Hematopoietic multipotent progenitor cell treated with erythropoietin and hydrocortisone succinate and interleukin-3 and kit ligand, for 8 days (in vitro differentiated cells): ENCODE measurements at regions not wholly inside any gene's neighbourhood (a gene's known extent, or its start where the extent isn't known, plus 50 kb on each side); places are given as distances from the start of the nearest gene placed in this dataset.
A peak's percentile ranks its signal among the peaks of the same experiment; 100 is the strongest.
"Not testable (repeated sequence)": the region's sequence is repeated elsewhere in the genome, so short reads cannot be mapped to it uniquely, and the experiment has no call there.

Experiments used
- DNase-seq: peaks from one replicate; pipeline ENCODE4 v3.0.0-alpha.2; 2015

GRCh38 chr10:130263289-130263688 lies 127.1 kb downstream of the GLRX3 start:
- DNase-seq: no peak

GRCh38 chr10:130265542-130265941 lies 129.4 kb downstream of the GLRX3 start:
- no peak for DNase-seq

GRCh38 chr10:130282492-130283218 lies 146.5 kb downstream of the GLRX3 start:
- DNase-seq: no peak

DNA sequence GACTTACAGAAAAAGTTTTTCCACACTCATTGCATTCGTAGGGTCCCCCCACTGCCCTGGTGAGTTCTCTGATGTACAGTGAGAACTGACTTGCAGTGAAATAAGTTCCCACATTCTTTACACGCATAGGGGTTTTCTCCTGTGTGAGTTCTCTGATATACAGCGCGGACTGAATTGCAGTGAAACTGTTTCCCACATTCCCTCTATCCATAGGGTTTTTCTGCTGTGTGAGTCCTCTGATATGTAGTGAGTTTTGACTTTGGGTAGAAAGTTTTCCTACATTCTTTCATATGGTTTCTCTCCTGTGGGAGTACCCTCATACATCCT lies 147.0 kb downstream of the GLRX3 start:
- DNase-seq: no peak

GRCh38 chr10:130295761-130296160 lies 159.6 kb downstream of the GLRX3 start:
- DNase-seq: not testable (repeated sequence)

- DNase-seq: peak; percentile 37
These were observed 164.4 kb downstream of the GLRX3 start for GRCh38 chr10:130300608-130301020.

- peak; percentile 58 for DNase-seq
These were observed 165.1 kb downstream of the GLRX3 start for GRCh38 chr10:130301021-130301892.

- no peak for DNase-seq
These were observed 190.8 kb downstream of the GLRX3 start for GRCh38 chr10:130326954-130327353.

DNA sequence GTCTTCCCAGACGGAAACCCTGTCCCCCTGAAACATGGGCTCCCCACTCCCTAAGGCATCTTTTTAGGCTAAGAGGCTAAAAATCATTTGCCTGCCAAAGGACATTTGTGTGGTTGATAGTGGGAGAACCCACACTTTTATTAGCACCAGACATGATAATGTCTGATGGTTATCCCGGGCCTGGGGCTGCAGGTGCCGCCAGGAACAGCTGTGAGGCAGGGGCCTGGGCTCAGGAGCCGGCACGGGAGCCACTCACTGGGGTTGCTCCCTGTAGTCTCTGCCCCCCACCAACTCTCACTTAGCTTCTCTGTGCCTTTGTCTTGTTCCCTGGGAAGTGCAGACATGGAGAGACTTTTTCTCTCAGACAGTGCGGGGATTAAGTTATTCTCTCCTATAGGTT lies 193.6 kb downstream of the GLRX3 start:
- no peak for DNase-seq

GRCh38 chr10:130333185-130333584 lies 197.0 kb downstream of the GLRX3 start:
- peak; percentile 17 for DNase-seq

GRCh38 chr10:130335336-130335735 lies 199.1 kb downstream of the GLRX3 start:
- no peak for DNase-seq

DNA sequence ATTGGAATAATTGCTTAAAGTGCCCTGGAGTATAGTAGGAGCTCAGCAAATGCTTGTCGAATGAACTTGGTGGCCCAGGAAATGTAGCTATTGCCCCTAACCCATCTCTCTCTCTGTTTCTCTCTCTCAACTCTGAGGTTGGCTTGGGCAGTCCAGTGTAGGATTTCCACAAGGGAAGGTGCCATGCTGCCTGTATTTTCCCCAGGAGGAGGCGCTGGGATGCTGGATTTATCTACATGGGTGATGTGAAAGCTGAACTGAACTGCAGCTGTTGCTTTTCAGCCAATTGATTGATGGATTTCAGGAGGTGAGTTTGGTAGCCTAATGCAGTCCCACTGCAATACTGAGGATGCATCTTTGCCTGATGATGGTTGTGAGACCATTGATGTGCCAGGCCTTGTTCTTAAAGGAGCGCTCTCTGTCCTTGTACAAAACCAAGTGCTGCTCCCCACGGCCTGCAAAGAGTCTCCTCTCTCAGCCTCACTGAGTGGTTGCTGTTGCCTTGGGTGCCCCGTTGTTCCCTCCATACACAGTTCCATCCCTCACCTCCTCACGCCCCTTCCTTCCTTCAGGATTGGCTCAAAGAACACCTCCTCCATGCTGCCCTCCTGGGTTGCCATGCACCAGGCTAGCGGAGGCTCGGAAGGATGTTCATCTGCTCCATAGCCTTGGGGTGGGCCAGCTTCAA lies 200.6 kb downstream of the GLRX3 start:
- DNase-seq: no peak

GRCh38 chr10:130337305-130337640 lies 201.1 kb downstream of the GLRX3 start:
- no peak for DNase-seq

DNA sequence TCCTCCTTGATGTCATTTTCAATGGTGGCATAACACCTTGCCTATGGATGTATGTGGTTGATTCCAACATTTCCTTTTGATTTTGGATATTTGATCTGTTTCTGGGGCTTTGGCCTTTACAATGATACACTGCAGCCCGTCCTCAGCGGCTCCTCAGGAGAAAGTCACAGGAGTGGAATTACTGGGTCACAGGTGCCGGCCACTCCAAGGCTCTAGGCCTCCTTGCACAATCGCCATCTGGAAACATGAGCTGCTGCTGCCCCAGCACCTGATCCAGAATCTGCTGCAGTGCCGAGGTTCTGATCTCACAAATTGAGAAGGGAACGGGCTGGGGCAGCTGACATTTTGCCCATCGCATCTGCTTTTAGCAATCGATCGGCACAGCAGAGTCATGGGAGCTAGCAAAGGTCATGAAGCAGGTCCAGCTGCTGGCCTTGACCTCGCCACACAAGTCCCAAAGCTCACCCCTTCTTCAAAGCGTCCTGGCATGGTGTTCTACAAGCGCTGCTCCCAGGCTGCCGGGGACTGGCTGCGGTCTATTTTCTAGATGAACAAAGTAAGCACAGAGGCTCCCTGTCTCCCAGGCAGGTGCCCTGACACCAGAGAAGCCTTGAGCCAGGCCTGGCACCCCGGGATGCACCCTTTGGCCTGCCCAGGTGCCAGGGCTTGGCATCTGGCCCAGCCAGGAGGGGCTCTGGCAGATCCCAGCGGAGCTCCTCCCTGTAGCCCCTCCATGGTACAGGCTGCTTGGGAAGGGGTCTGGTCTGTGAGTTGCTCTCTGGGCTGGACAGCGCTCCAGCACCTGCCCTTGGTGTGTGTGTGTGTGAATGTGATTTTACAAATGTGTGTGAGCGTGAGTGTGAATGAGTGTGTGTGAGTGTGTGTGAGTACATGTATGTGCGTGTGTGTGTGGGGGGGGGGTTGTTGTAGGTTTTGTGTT lies 201.8 kb downstream of the GLRX3 start:
- DNase-seq: no peak

DNA sequence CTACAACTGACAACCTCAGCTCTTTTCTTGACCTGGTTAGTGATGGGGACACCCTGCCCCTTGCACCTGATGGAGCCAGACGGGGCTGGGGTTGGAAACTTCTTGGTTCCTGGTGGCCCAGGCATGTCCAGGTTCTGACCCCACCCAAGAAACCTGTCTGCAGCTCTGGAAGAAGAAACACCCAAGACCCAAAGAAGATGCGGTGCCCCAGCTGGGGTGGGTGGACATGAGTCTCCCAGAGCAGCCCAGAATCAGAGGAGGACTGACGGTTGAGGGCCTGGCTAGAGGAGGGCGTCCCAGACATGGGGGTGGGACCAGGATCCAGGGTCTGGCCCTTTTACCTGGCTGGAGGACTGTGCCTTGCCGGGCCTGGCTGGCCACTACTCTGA lies 202.4 kb downstream of the GLRX3 start:
- DNase-seq: no peak

DNA sequence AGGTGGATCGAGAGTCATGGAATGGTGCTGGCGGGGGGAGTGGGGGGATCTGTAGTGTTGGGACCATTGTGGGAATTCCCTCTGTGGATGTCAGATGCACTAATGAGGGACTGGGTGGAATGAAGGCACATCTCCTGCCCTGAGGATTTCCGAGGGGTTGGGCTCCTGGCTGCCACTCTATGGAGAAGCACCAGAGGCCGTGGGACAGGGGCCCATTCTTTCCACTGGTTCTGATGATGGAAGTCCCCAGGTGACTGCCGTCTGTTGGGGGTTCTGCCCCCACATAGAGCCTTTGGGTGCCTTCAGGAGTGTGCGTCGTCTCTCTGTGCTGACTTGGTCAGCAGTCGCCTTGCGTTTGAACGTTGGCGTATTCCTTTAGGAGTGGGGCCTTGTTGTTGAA lies 202.9 kb downstream of the GLRX3 start:
- DNase-seq: no peak

- DNase-seq: no peak
These were observed 203.7 kb downstream of the GLRX3 start for GRCh38 chr10:130339911-130340310.

- DNase-seq: no peak
These were observed 204.6 kb downstream of the GLRX3 start for GRCh38 chr10:130340816-130341215.

DNA sequence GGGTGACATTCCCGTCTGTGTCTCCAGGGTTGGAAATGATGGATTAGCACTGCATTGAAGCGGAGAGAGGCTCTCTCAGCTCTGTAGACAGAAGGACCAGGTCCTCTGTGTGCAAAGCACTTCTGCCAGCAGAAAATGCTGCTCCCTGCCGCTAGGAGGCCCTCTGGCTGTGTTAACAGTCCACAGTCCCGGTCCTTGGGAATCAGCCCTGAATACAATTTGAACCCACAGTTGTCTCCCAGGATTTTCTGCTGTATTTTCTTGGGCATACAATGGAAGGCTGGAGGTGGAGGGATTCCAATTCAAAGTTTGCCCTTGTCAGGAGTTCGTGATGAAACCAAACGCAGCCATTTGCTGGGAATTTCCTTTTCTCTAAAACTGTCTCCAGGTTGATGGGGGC lies 205.2 kb downstream of the GLRX3 start:
- DNase-seq: peak; percentile 2

DNA sequence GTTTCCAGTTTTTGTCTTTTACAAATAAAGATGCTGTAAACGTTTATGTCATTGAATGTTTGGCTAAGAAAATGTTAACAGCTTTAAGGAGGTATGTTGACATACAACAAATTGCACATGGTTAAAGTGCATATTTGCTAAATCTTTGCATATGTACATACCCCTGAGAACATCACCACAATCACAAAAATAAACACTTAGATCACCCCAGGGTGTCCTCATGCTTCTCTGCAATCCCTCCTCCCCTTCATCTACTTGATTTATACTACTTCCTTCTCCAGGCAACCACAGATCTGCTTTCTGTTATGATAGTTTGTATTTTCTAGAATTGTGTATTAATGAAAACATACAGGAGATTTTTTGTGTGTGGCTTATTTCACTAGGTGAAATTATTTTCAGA lies 209.5 kb downstream of the GLRX3 start:
- DNase-seq: no peak

GRCh38 chr10:130350996-130351395 lies 214.8 kb downstream of the GLRX3 start:
- no peak for DNase-seq

DNA sequence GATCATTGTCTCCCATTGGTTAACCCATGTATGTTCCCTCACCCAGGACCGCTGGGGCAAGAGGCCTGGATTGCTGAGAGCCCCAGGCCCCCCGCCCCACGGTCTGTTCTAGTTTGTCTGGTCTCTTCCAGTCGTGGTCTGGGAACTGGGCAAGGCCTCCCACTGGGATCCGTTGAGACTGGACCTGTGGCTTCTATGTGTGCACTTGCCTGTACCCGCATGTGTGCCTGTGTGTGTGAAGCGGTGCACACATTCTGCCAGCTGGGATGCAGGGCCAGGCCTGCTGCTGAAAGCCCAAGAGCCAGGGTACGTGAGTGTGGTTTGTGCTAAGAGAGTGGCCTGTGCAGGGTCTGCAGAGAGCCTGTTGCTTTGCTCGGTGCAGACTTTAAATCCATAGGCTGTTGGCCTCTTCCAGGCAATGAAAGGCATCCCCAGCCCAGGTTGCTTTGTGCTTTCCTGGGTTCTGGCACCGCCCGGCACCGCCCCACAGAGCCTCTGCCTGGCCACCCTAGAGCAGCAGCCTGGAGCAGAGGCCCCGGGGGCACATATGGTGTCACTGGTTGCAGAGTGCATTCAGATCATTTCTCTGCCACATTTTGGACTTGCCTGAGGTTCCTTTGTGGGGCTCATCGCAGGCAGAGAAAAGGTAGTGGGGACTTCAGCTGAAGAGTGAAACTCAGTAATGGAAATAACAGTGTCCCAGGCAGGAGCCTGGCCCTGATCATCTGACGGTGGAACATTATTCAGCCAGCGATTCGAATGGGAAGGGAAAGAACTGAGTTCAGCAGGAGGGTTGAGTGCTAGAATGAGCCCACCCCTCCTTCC lies 215.5 kb downstream of the GLRX3 start:
- no peak for DNase-seq
